ENCODE measurements at regions not wholly inside any gene's neighbourhood (a gene's known extent, or its start where the extent isn't known, plus 50 kb on each side); places are given as distances from the start of the nearest gene placed in this dataset.
"Not testable (repeated sequence)": the region's sequence is repeated elsewhere in the genome, so short reads cannot be mapped to it uniquely, and the experiment has no call there.

GRCh38 chr5:67934976-67935375 lies 280.6 kb upstream of the PIK3R1 start:
- Histone ChIP-seq H3K27me3 (ENCODE audit: control insufficient read depth, insufficient read depth, low read length) (no peaks in the 10 kb centered on the region), H3K36me3 (ENCODE audit: control insufficient read depth, insufficient read depth, low read length) (no peaks in the 10 kb centered on the region), H3K27ac (ENCODE audit: low read depth, low read length) (no peak overlapping the region), H3K4me3 (ENCODE audit: low read depth, low read length) (no peak overlapping the region), H3K9me3 (ENCODE audit: control insufficient read depth, insufficient read depth, low read depth, low read length) (no peaks in the 10 kb centered on the region), H3K9ac (ENCODE audit: low read length) (no peak overlapping the region), H3K4me1 (ENCODE audit: control insufficient read depth, insufficient read depth, low read length) (0 out of 2 replicates have a peak, but pooled peaks cover 7% of the 10 kb centered on the region)

GRCh38 chr5:67925511-67925910 lies 290.0 kb upstream of the PIK3R1 start:
- Histone ChIP-seq H3K4me1 (ENCODE audit: control insufficient read depth, insufficient read depth, low read length) (no peaks in the 10 kb centered on the region), H3K27ac (ENCODE audit: low read depth, low read length) (no peak overlapping the region), H3K9ac (ENCODE audit: low read length) (no peak overlapping the region), H3K27me3 (ENCODE audit: control insufficient read depth, insufficient read depth, low read length) (no peaks in the 10 kb centered on the region), H3K36me3 (ENCODE audit: control insufficient read depth, insufficient read depth, low read length) (no peaks in the 10 kb centered on the region), H3K4me3 (ENCODE audit: low read depth, low read length) (no peak overlapping the region), H3K9me3 (ENCODE audit: control insufficient read depth, insufficient read depth, low read depth, low read length) (no peaks in the 10 kb centered on the region)

GRCh38 chr5:67921004-67921601 lies 294.5 kb upstream of the PIK3R1 start:
- Histone ChIP-seq H3K9me3 (ENCODE audit: control insufficient read depth, insufficient read depth, low read depth, low read length) (0 out of 2 replicates have a peak, but pooled peaks cover 6% of the 10 kb centered on the region), H3K27ac (ENCODE audit: low read depth, low read length) (no peak overlapping the region), H3K9ac (ENCODE audit: low read length) (no peak overlapping the region), H3K36me3 (ENCODE audit: control insufficient read depth, insufficient read depth, low read length) (no peaks in the 10 kb centered on the region), H3K4me1 (ENCODE audit: control insufficient read depth, insufficient read depth, low read length) (no peaks in the 10 kb centered on the region), H3K4me3 (ENCODE audit: low read depth, low read length) (no peak overlapping the region), H3K27me3 (ENCODE audit: control insufficient read depth, insufficient read depth, low read length) (no peaks in the 10 kb centered on the region)

GRCh38 chr5:67919532-67919931 lies 296.0 kb upstream of the PIK3R1 start:
- H3K27me3 ChIP-seq (ENCODE audit: control insufficient read depth, insufficient read depth, low read length); H3K4me1 ChIP-seq (ENCODE audit: control insufficient read depth, insufficient read depth, low read length); H3K4me3 ChIP-seq (ENCODE audit: low read depth, low read length); H3K9me3 ChIP-seq (ENCODE audit: control insufficient read depth, insufficient read depth, low read depth, low read length); H3K36me3 ChIP-seq (ENCODE audit: control insufficient read depth, insufficient read depth, low read length); H3K9ac ChIP-seq (ENCODE audit: low read length); H3K27ac ChIP-seq (ENCODE audit: low read depth, low read length): not testable (repeated sequence)

- Histone ChIP-seq H3K9ac (ENCODE audit: low read length) (no peak overlapping the region), H3K9me3 (ENCODE audit: control insufficient read depth, insufficient read depth, low read depth, low read length) (0 out of 2 replicates have a peak, but pooled peaks cover 6% of the 10 kb centered on the region), H3K36me3 (ENCODE audit: control insufficient read depth, insufficient read depth, low read length) (no peaks in the 10 kb centered on the region), H3K27me3 (ENCODE audit: control insufficient read depth, insufficient read depth, low read length) (no peaks in the 10 kb centered on the region), H3K4me3 (ENCODE audit: low read depth, low read length) (no peak overlapping the region), H3K27ac (ENCODE audit: low read depth, low read length) (no peak overlapping the region), H3K4me1 (ENCODE audit: control insufficient read depth, insufficient read depth, low read length) (no peaks in the 10 kb centered on the region)
Measured at GRCh38 chr5:67917561-67917960, 298.0 kb upstream of the PIK3R1 start.

GRCh38 chr5:67910546-67910945 lies 305.0 kb upstream of the PIK3R1 start:
- Histone ChIP-seq H3K9ac (ENCODE audit: low read length) (no peak overlapping the region), H3K27me3 (ENCODE audit: control insufficient read depth, insufficient read depth, low read length) (no peaks in the 10 kb centered on the region), H3K4me3 (ENCODE audit: low read depth, low read length) (no peak overlapping the region), H3K36me3 (ENCODE audit: control insufficient read depth, insufficient read depth, low read length) (no peaks in the 10 kb centered on the region), H3K27ac (ENCODE audit: low read depth, low read length) (no peak overlapping the region), H3K4me1 (ENCODE audit: control insufficient read depth, insufficient read depth, low read length) (peaks cover 3% of the 10 kb centered on the region; the same call in 1 of the 2 replicates), H3K9me3 (ENCODE audit: control insufficient read depth, insufficient read depth, low read depth, low read length) (no peaks in the 10 kb centered on the region)

- no peak overlapping the region for H3K9ac ChIP-seq (ENCODE audit: low read length)
- H3K27ac ChIP-seq (ENCODE audit: low read depth, low read length), result no peak overlapping the region
- no peaks in the 10 kb centered on the region for H3K36me3 ChIP-seq (ENCODE audit: control insufficient read depth, insufficient read depth, low read length)
- no peaks in the 10 kb centered on the region for H3K9me3 ChIP-seq (ENCODE audit: control insufficient read depth, insufficient read depth, low read depth, low read length)
- H3K4me3 ChIP-seq (ENCODE audit: low read depth, low read length), result no peak overlapping the region
- H3K27me3 ChIP-seq (ENCODE audit: control insufficient read depth, insufficient read depth, low read length), result no peaks in the 10 kb centered on the region
- peaks cover 3% of the 10 kb centered on the region; the same call in 1 of the 2 replicates for H3K4me1 ChIP-seq (ENCODE audit: control insufficient read depth, insufficient read depth, low read length)
Measured at GRCh38 chr5:67908126-67908765, 307.3 kb upstream of the PIK3R1 start.

GRCh38 chr5:67904366-67904765 lies 311.2 kb upstream of the PIK3R1 start:
- H3K36me3 ChIP-seq (ENCODE audit: control insufficient read depth, insufficient read depth, low read length), result no peaks in the 10 kb centered on the region
- no peaks in the 10 kb centered on the region for H3K9me3 ChIP-seq (ENCODE audit: control insufficient read depth, insufficient read depth, low read depth, low read length)
- no peaks in the 10 kb centered on the region for H3K27me3 ChIP-seq (ENCODE audit: control insufficient read depth, insufficient read depth, low read length)
- no peaks in the 10 kb centered on the region for H3K4me1 ChIP-seq (ENCODE audit: control insufficient read depth, insufficient read depth, low read length)
- no peak overlapping the region for H3K9ac ChIP-seq (ENCODE audit: low read length)
- H3K27ac ChIP-seq (ENCODE audit: low read depth, low read length), result no peak overlapping the region
- H3K4me3 ChIP-seq (ENCODE audit: low read depth, low read length), result no peak overlapping the region

GRCh38 chr5:67903656-67904055 lies 311.9 kb upstream of the PIK3R1 start:
- Histone ChIP-seq H3K36me3 (ENCODE audit: control insufficient read depth, insufficient read depth, low read length) (no peaks in the 10 kb centered on the region), H3K27me3 (ENCODE audit: control insufficient read depth, insufficient read depth, low read length) (no peaks in the 10 kb centered on the region), H3K9ac (ENCODE audit: low read length) (no peak overlapping the region), H3K27ac (ENCODE audit: low read depth, low read length) (no peak overlapping the region), H3K4me1 (ENCODE audit: control insufficient read depth, insufficient read depth, low read length) (no peaks in the 10 kb centered on the region), H3K4me3 (ENCODE audit: low read depth, low read length) (no peak overlapping the region), H3K9me3 (ENCODE audit: control insufficient read depth, insufficient read depth, low read depth, low read length) (no peaks in the 10 kb centered on the region)

- H3K27ac ChIP-seq (ENCODE audit: low read depth, low read length), result no peak overlapping the region
- H3K9ac ChIP-seq (ENCODE audit: low read length), result no peak overlapping the region
- H3K9me3 ChIP-seq (ENCODE audit: control insufficient read depth, insufficient read depth, low read depth, low read length), result no peaks in the 10 kb centered on the region
- H3K4me3 ChIP-seq (ENCODE audit: low read depth, low read length), result no peak overlapping the region
- no peaks in the 10 kb centered on the region for H3K36me3 ChIP-seq (ENCODE audit: control insufficient read depth, insufficient read depth, low read length)
- no peaks in the 10 kb centered on the region for H3K27me3 ChIP-seq (ENCODE audit: control insufficient read depth, insufficient read depth, low read length)
- no peaks in the 10 kb centered on the region for H3K4me1 ChIP-seq (ENCODE audit: control insufficient read depth, insufficient read depth, low read length)
Measured at GRCh38 chr5:67903121-67903520, 312.4 kb upstream of the PIK3R1 start.

GRCh38 chr5:67902497-67902830 lies 313.1 kb upstream of the PIK3R1 start:
- no peaks in the 10 kb centered on the region for H3K9me3 ChIP-seq (ENCODE audit: control insufficient read depth, insufficient read depth, low read depth, low read length)
- no peak overlapping the region for H3K9ac ChIP-seq (ENCODE audit: low read length)
- H3K4me1 ChIP-seq (ENCODE audit: control insufficient read depth, insufficient read depth, low read length), result no peaks in the 10 kb centered on the region
- H3K27me3 ChIP-seq (ENCODE audit: control insufficient read depth, insufficient read depth, low read length), result no peaks in the 10 kb centered on the region
- H3K27ac ChIP-seq (ENCODE audit: low read depth, low read length), result no peak overlapping the region
- no peaks in the 10 kb centered on the region for H3K36me3 ChIP-seq (ENCODE audit: control insufficient read depth, insufficient read depth, low read length)
- no peak overlapping the region for H3K4me3 ChIP-seq (ENCODE audit: low read depth, low read length)

All from HUES6 (cell line).